ENCODE measurements at regions not wholly inside any gene's neighbourhood (a gene's known extent, or its start where the extent isn't known, plus 50 kb on each side); places are given as distances from the start of the nearest gene placed in this dataset.

- DNase-seq (ENCODE audit: low read depth), result no peak
Measured at GRCh38 chr11:37621662-37622061, 1023.6 kb upstream of the RAG2 start.

DNA sequence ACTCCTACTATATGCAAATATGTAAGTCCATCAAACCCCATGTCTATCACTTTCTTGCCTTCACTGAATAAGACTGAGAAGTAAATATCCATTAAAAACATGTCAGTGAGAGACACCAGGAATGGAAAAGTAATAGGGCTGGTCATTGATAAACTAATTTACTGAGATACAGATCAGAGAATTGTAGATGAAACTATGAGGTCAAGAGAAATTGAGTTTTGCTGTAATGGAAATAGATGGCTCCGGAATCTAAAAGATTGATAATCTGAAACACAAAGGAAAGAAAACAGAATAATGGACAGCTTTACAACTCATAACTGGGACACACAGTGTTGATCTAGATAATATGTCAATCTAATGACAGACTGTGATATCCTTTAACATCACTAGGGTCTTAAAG, 1018.3 kb upstream of the RAG2 start:
- no peak for DNase-seq (ENCODE audit: low read depth)

DNA sequence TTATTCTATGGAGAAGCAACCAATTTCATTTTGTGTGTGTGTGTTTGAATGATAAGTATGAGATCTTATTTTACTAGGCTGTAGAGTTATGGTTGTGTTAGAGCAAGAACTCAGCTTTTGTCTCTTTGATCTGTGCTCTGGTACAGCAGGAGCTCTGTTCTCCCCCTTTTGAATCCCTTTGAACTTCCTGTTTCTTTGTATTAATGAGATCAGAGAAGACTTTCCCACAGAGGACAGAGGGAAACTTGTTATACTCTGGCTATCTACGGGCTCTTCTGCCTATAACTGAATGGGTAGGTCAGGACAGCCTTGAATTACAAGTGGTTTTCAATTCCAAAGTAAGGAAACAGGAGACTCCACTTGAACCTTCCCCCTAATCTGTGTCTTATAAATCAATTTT, 1015.0 kb upstream of the RAG2 start:
- DNase-seq (ENCODE audit: low read depth), result no peak

- no peak for DNase-seq (ENCODE audit: low read depth)
Measured at GRCh38 chr11:37612146-37612545, 1014.1 kb upstream of the RAG2 start.

- no peak for DNase-seq (ENCODE audit: low read depth)
Measured at GRCh38 chr11:37605229-37605628, 1007.2 kb upstream of the RAG2 start.

GRCh38 chr11:37598381-37598780, 1000.3 kb upstream of the RAG2 start:
- no peak for DNase-seq (ENCODE audit: low read depth)

- no peak for DNase-seq (ENCODE audit: low read depth)
Measured at GRCh38 chr11:37597776-37598175, 999.7 kb upstream of the RAG2 start.

- no peak for DNase-seq (ENCODE audit: low read depth)
Measured at GRCh38 chr11:37595845-37596244, 997.8 kb upstream of the RAG2 start.

- no peak for DNase-seq (ENCODE audit: low read depth)
Measured at GRCh38 chr11:37574361-37574760, 976.3 kb upstream of the RAG2 start.

GRCh38 chr11:37572491-37573171, 974.6 kb upstream of the RAG2 start:
- DNase-seq (ENCODE audit: low read depth), result no peak

DNA sequence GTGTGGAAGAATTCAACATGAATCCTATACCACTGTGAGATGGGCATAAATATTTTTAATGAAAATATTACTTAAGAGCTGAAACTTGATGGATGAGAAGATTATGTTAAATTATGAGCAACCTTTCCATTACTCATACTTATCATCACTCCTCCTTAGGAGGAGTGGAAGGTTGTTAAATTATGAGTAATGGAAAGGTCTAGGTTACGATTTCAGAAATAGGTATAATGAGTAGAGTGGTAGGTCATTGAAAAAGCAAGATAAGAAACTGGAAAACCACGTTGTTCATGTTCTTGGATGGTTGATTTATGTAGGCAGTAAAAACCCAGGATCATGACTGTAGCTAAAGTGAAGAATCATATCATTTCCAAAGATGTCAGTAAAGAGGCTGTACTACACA, 973.2 kb upstream of the RAG2 start:
- no peak for DNase-seq (ENCODE audit: low read depth)

DNA sequence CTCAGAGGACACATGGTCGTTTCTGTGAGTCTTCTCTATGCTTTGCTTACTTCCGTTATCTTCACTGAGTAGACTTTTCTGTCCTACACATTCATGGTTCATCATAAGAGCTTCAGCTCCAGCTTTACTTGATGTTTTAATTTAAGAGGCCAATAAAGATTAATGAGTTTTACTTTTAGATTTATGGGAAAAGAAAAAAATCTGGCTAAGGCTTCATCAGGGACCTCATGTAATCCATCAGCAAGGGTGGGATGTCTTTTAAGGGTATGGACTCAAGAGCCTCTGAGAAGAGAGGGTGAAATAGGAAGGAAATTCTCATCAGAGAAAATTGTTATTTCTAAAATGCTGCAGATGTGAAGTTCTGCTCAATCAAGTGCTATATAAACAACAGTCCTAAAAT, 963.0 kb upstream of the RAG2 start:
- DNase-seq (ENCODE audit: low read depth), result no peak

- no peak for DNase-seq (ENCODE audit: low read depth)
Measured at GRCh38 chr11:37560346-37560745, 962.3 kb upstream of the RAG2 start.

DNA sequence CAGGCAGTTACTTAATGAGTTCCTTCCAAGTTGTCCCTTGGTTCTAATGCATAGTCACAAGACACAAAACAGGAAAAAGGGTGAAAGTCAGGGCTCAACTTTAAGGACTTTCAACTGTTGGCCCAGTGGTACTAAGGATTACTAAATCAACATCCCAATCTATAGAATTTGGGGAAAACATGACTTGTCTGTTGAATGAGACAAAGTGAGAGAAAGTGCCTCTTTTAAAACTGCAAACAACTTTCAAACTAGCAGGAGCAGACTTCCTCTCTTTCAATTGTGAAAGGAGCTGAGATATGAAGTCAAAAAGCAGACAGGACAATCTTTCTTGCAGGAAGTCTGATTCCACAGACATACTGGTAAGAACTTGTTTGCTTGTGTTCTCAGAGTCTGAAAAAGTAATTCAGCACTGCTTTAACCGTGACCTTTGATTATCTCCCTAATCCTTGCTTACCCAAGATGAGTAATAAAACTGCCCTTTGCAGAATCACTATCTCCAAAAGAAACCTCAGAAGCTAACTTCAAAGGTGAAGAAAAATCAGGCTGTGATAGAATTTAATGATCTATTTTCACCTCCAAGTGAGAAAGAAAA, 960.7 kb upstream of the RAG2 start:
- no peak for DNase-seq (ENCODE audit: low read depth)

DNA sequence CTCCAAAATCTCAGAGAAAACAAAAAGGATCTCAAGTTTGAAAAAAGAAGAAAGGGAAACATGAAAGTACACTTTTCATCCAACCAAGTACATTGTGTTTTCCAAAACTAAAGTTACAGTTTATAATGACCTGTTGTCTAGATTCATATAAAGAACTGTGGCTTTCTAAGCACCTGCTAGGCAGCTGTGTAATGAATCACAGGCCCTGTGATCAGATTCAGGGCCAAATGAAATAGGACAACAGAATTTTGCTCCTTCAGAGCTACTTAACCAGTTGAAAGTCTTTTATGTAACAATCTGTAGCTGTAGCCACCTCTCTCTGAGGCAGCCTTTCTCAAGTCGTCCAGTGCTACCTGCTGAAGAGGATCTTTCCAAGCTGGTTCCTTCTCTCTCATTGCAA, 960.0 kb upstream of the RAG2 start:
- no peak for DNase-seq (ENCODE audit: low read depth)

DNA sequence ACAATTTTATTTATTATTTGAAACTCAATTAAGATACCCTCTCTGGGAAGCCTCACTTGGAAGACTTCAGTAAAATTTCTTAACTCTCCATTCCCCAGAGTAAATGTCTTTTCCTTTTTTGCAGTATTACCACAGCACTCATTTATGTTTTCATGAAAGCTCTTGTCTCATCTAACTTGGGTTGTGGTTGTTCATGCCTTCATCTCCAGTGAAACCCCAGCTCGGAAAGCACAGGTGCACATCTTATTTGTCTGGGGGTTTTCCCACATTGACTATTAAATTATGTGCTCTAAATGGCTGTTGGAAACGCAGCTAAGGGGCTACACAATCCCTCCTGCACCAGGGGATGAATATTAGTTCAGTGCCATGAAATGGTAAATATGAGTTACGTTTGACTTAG, 954.2 kb upstream of the RAG2 start:
- no peak for DNase-seq (ENCODE audit: low read depth)

DNA sequence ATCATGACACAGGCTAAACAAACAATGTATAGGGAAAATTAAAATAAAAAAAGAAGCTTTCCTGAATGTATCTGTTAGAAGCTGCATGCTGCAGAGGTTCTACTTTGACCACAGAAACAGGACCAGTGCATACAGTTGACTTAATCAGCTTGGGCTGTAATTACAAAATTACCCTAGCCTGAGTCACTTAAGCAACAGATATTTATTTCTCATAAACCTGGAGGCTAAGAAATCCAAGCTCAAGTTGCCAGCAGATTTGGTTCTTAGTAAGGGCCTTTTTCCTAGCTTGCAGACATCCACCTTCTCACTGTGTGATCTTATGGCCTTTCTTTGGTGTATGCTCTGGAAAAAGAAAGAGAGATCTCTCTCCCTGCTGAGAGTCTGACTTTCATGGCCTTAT, 946.5 kb upstream of the RAG2 start:
- no peak for DNase-seq (ENCODE audit: low read depth)

GRCh38 chr11:37533830-37534229, 935.8 kb upstream of the RAG2 start:
- DNase-seq (ENCODE audit: low read depth), result no peak

DNA sequence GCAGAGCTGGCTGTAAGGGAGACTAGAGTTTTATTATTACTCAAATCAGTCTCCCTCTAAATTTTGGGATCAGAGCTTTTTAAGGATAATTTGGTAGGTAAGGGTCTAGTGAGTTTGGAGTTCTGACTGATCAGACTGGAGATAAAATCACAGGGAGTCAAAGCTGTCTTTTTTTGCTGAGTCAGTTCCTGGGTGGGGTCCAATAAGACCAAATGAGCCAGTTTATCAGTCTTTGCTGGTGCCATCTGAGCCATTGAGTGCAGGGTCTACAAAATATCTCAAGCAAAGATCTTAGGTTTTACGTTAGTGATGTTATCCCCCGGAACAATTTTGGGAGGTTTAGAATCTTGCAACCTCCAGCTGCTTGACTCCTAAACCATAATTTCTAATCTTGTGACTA, 935.1 kb upstream of the RAG2 start:
- DNase-seq (ENCODE audit: low read depth), result no peak

DNA sequence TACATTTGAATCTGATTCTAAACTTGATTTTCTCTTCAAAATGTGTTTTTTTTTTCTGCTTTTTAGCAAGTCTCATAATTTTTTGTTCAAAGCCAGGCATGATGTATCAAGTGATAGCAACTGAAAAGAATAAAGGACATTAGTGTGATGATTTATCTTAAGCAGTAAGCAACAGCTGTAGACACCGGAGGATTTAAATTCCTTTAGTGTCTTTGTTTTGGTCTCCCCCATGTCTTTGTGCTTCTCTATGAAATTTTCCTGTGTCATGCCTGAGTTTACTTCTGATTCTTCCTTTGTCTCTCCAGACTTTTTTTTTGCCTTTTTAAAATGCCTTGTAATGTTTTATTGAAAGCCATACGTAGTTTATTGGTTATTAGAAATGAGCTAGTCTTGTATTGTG, 934.2 kb upstream of the RAG2 start:
- DNase-seq (ENCODE audit: low read depth), result no peak

DNA sequence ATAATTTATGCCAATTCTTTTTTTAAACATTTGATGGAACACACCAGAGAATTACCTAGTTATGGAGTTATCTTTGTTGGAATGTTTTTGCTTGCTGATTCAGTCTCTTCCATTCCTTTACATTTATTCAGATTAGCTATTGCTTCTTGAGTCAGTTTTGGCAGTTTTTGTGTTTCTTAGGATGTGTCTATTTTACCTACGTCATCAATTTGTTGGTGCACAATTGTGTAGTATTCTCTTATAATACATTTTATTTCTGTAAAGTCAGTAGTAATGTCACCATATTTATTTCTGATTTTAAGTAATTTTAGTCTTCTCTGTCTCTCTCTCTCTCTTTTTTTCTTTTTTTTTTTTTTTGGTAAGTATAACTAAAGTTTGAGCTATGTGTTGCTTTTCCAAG, 929.5 kb upstream of the RAG2 start:
- DNase-seq (ENCODE audit: low read depth), result no peak

DNA sequence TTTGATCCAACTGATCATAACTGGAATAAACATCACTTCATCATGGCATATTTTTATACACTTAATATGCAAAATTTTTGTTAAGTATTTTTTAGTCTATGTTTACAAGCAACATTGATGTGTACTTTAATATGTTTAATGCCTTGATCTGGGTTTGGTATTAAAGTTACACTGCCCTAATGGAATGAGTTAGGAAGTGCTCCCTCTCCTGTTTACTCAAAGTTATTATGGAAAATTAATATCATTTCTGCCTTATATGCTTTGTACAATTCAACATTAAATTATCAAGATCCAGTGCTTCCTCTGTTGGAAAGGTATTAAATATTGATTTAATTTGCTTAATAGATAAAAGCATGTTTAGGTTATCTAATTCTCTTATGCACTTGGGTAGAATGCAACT, 927.3 kb upstream of the RAG2 start:
- DNase-seq (ENCODE audit: low read depth), result no peak

DNA sequence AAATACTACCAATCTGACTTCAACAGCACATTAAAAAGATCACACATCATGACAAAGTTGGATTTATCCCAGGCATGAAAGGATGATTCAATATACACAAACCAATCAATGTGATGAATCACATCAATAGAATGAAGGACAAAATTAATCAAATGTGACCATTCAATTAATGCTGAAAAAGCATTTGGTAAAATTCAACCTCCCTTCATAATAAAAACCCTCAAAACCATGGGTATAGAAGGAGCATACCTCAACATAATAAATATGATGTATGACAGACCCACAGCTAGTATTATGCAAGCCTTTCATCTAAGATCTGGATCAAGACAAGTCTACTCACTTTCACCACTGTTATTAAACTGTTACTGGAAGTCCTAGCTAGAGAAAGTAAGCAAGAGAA, 921.7 kb upstream of the RAG2 start:
- DNase-seq (ENCODE audit: low read depth), result no peak

DNA sequence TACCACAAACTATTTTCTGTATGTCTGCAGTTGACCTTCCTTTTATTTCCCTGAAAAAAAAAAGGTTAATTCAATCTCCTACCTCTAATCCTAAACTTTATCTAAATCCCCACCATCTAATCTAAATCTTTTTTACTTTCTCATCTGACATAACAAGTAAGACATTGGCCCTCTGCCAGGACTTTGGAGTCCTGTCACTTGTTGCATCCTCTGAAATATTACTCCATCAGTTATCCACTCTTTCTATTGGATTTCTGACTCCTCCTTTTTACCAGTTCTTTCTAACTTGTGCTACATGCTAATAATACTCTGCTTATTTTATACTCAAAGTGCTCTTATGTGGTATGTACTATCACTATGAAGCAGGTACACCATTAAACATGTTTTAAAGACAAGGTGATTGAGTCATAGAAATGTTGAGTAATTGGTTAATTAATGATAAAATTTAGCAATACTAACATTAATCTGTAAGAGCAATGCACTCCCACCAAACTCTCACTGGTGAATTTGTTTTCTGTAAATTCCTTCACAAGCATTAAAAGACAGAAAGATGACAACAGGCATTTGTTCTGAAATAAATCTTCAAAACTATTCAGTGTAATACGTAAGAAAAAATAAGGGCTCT, 914.2 kb upstream of the RAG2 start:
- no peak for DNase-seq (ENCODE audit: low read depth)
